SHP77 (cell line): ENCODE measurements at regions not wholly inside any gene's neighbourhood (a gene's known extent, or its start where the extent isn't known, plus 50 kb on each side); places are given as distances from the start of the nearest gene placed in this dataset.
"Not testable (repeated sequence)": the region's sequence is repeated elsewhere in the genome, so short reads cannot be mapped to it uniquely, and the experiment has no call there.

Experiments
- DNase-seq, 2 experiments: peaks; one replicate each; lab custom pipeline; 2025; lab: John Stamatoyannopoulos, UW

GRCh38 chr9:109597496-109597895 is 99.4 kb upstream of the PTPN3 start:
- DNase-seq, result no peak

- DNase-seq, result no peak
These were observed 101.0 kb upstream of the PTPN3 start for GRCh38 chr9:109599131-109599530.

- DNase-seq, result no peak
These were observed 101.6 kb upstream of the PTPN3 start for GRCh38 chr9:109599711-109600110.

- no peak for DNase-seq
These were observed 102.0 kb upstream of the PTPN3 start for GRCh38 chr9:109600142-109600541.

GRCh38 chr9:109601181-109601580 is 103.1 kb upstream of the PTPN3 start:
- no peak for DNase-seq

GRCh38 chr9:109602987-109603386 is 104.9 kb upstream of the PTPN3 start:
- no peak for DNase-seq

GRCh38 chr9:109604131-109604530 is 106.0 kb upstream of the PTPN3 start:
- no peak for DNase-seq

GRCh38 chr9:109604781-109605180 is 106.7 kb upstream of the PTPN3 start:
- DNase-seq, result no peak

GRCh38 chr9:109609060-109609459 is 111.0 kb upstream of the PTPN3 start:
- DNase-seq, result no peak

GRCh38 chr9:109616571-109617120 is 118.5 kb upstream of the PTPN3 start:
- no peak for DNase-seq

- no peak for DNase-seq
These were observed 121.2 kb upstream of the PTPN3 start for GRCh38 chr9:109619310-109619709.

- DNase-seq, result no peak
These were observed 126.0 kb upstream of the PTPN3 start for GRCh38 chr9:109624143-109624542.

- DNase-seq, result no peak
These were observed 126.8 kb upstream of the PTPN3 start for GRCh38 chr9:109624896-109625295.

- DNase-seq, result no peak
These were observed 128.9 kb upstream of the PTPN3 start for GRCh38 chr9:109627042-109627441.

GRCh38 chr9:109629615-109630014 is 131.5 kb upstream of the PTPN3 start:
- no peak for DNase-seq

- no peak for DNase-seq
These were observed 134.7 kb upstream of the PTPN3 start for GRCh38 chr9:109632817-109633216.

GRCh38 chr9:109639674-109640579 is 140.1 kb upstream of the PALM2AKAP2 start:
- peak in 1 of 2 experiments; percentile 16 for DNase-seq

- DNase-seq, result peak; percentile 30 to 63
These were observed 139.2 kb upstream of the PALM2AKAP2 start for GRCh38 chr9:109640580-109641371.

GRCh38 chr9:109641372-109641659 is 138.7 kb upstream of the PALM2AKAP2 start:
- no peak for DNase-seq

- no peak for DNase-seq
These were observed 127.9 kb upstream of the PALM2AKAP2 start for GRCh38 chr9:109652112-109652511.

GRCh38 chr9:109652971-109653370 is 127.0 kb upstream of the PALM2AKAP2 start:
- no peak for DNase-seq

GRCh38 chr9:109653470-109653869 is 126.5 kb upstream of the PALM2AKAP2 start:
- DNase-seq, result no peak

GRCh38 chr9:109663978-109664377 is 116.0 kb upstream of the PALM2AKAP2 start:
- not testable (repeated sequence) for DNase-seq
